Ovary (tissue), 3 donors: ENCODE measurements at regions not wholly inside any gene's neighbourhood (a gene's known extent, or its start where the extent isn't known, plus 50 kb on each side); places are given as distances from the start of the nearest gene placed in this dataset.

Experiments used
- CTCF ChIP-seq, 3 donors: fragments of 450-650 bp in 2 of 3; fragments of 200-600 bp in 1 of 3; IDR thresholded peaks; one replicate each; pipeline versions ENCODE4 v1.5.1 to v1.8.0; 2016 to 2022; ENCODE audit warnings: antibody characterized with exemption in 3 of 3, mild to moderate bottlenecking in 1 of 3
- EP300 ChIP-seq: sonication (generic); formaldehyde crosslinking; IDR thresholded peaks from one replicate; pipeline ENCODE4 v1.6.1; 2017; ENCODE audit warnings: antibody characterized with exemption
- POLR2A ChIP-seq: fragments of 450-650 bp; IDR thresholded peaks from one replicate; pipeline ENCODE4 v1.6.1; 2017; ENCODE audit warnings: antibody characterized with exemption, mild to moderate bottlenecking, moderate library complexity
- donor health status: DM: no; HTN: no; CAD: no.

DNA sequence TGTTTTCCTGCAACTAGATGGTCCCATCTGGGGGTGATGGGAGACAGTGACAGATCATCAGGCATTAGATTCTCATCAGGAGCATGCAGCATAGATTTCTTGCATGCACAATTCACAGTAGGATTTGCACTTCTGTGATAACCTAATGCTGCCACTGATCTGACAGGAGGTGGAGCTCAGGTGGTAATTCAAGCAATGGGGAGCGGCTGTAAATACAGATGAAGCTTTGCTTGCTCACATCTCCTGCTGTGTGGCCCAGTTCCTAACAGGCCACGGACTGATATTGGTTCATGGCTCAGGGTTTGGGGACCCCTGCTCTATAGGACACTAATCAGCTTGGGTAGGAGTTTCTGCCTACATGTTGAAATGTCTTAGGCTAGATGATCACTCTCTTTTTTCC, 320.0 kb downstream of the PRDM2 start:
- no peak for TF ChIP-seq CTCF (IDR thresholded peaks at IDR 0.05)
- no peak for TF ChIP-seq POLR2A
- no peak for TF ChIP-seq EP300
